ENCODE measurements at regions not wholly inside any gene's neighbourhood (a gene's known extent, or its start where the extent isn't known, plus 50 kb on each side); places are given as distances from the start of the nearest gene placed in this dataset.

GRCh38 chr7:142553216-142553615 lies 196.1 kb upstream of the PRSS1 start:
- no peak for TF ChIP-seq CTCF (IDR thresholded peaks at IDR 0.05)
- no peak for TF ChIP-seq POLR2A (IDR thresholded peaks at IDR 0.05)
